GM21723 (cell line): ENCODE measurements at regions not wholly inside any gene's neighbourhood (a gene's known extent, or its start where the extent isn't known, plus 50 kb on each side); places are given as distances from the start of the nearest gene placed in this dataset.
"Not testable (repeated sequence)": the region's sequence is repeated elsewhere in the genome, so short reads cannot be mapped to it uniquely, and the experiment has no call there.

Experiments used
- ATAC-seq: cut with Tn5 transposase; IDR thresholded peaks from one replicate; pipeline ENCODE4 v1.9.1; 2021; ENCODE audit warnings: mild to moderate bottlenecking, moderate library complexity; ENCODE audit not compliant: unreplicated experiment

GRCh38 chr14:55973285-55973800, 144.9 kb upstream of the PELI2 start:
- no peak for ATAC-seq

GRCh38 chr14:55973911-55974630, 144.1 kb upstream of the PELI2 start:
- no peak for ATAC-seq

- ATAC-seq, result no peak
These were observed 142.8 kb upstream of the PELI2 start for GRCh38 chr14:55975281-55975910.

- no peak for ATAC-seq
These were observed 142.0 kb upstream of the PELI2 start for GRCh38 chr14:55976219-55976618.

- ATAC-seq, result no peak
These were observed 141.6 kb upstream of the PELI2 start for GRCh38 chr14:55976655-55977054.

- ATAC-seq, result no peak
These were observed 140.6 kb upstream of the PELI2 start for GRCh38 chr14:55977392-55978150.

- no peak for ATAC-seq
These were observed 139.1 kb upstream of the PELI2 start for GRCh38 chr14:55979096-55979495.

GRCh38 chr14:55979781-55980180, 138.4 kb upstream of the PELI2 start:
- no peak for ATAC-seq

GRCh38 chr14:55980970-55981369, 137.2 kb upstream of the PELI2 start:
- ATAC-seq, result no peak

- ATAC-seq, result no peak
These were observed 132.1 kb upstream of the PELI2 start for GRCh38 chr14:55986069-55986468.

- no peak for ATAC-seq
These were observed 117.4 kb upstream of the PELI2 start for GRCh38 chr14:56000846-56001245.

- ATAC-seq, result no peak
These were observed 115.9 kb upstream of the PELI2 start for GRCh38 chr14:56002342-56002741.

- ATAC-seq, result peak; percentile 63
These were observed 115.2 kb upstream of the PELI2 start for GRCh38 chr14:56002876-56003625.

GRCh38 chr14:56004323-56004722, 113.9 kb upstream of the PELI2 start:
- no peak for ATAC-seq

GRCh38 chr14:56004786-56005185, 113.4 kb upstream of the PELI2 start:
- ATAC-seq, result peak; percentile 63

GRCh38 chr14:56005191-56006053, 112.8 kb upstream of the PELI2 start:
- ATAC-seq, result no peak

GRCh38 chr14:56007491-56007890, 110.7 kb upstream of the PELI2 start:
- ATAC-seq, result not testable (repeated sequence)

- ATAC-seq, result no peak
These were observed 110.1 kb upstream of the PELI2 start for GRCh38 chr14:56008150-56008549.

- ATAC-seq, result not testable (repeated sequence)
These were observed 109.5 kb upstream of the PELI2 start for GRCh38 chr14:56008661-56009060.

- no peak for ATAC-seq
These were observed 94.5 kb upstream of the PELI2 start for GRCh38 chr14:56023661-56024081.
